C4-2B (cell line): ENCODE measurements at regions not wholly inside any gene's neighbourhood (a gene's known extent, or its start where the extent isn't known, plus 50 kb on each side); places are given as distances from the start of the nearest gene placed in this dataset.

Source experiments
- CTCF ChIP-seq: fragments of 450-650 bp; conservative IDR thresholded peaks from 2 replicates; pipeline ENCODE4 v1.5.1; 2017; ENCODE audit warnings: mild to moderate bottlenecking
- ZFX ChIP-seq: fragments of 450-650 bp; IDR thresholded peaks from 2 replicates; pipeline ENCODE4 v1.6.1; 2017

DNA sequence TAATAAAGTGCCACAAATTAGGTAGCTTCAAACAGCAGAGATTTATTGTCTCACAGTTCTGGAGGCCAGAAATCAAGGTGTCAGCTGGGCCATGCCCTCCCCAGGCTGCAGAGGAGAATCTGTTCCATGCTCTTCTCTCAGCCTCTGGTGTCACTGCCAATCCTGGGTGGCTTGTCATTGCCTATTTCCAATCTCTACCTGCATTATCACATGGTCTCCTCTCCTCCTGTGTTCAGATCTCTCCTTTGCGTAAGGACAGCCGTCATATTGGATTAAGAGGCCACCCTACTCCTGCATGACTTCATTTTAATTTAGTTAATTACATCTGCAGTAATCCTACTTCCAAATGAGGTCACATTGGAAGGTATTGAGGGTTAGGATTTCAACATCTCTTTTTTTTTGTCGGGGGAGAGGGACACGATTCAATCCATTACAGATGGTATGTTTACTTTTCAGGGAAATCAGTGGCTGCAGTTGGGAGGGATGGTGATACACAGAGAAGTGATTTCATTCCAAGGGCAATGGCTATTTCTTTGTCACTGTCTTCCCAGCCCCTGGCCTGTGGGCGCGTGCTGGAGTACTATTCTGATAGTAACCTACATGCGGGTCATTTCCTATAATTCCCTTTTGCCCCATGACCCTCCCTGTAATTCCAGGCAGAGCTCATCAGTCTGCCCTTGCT is 169.4 kb downstream of the MINAR1 start:
- no peak for TF ChIP-seq CTCF
- TF ChIP-seq ZFX, result no peak
